Skin of body (tissue), 1 donor: ENCODE measurements at regions not wholly inside any gene's neighbourhood (a gene's known extent, or its start where the extent isn't known, plus 50 kb on each side); places are given as distances from the start of the nearest gene placed in this dataset.
"Not testable (repeated sequence)": the region's sequence is repeated elsewhere in the genome, so short reads cannot be mapped to it uniquely, and the experiment has no call there.

Source experiments
- DNase-seq: peaks from one replicate; lab custom pipeline; 2025; lab: John Stamatoyannopoulos, UW

GRCh38 chr11:82056450-82056849 lies 677.2 kb downstream of the FAM181B start:
- no peak for DNase-seq

GRCh38 chr11:82049199-82049598 lies 684.5 kb downstream of the FAM181B start:
- DNase-seq: no peak

- no peak for DNase-seq
Measured at GRCh38 chr11:82047200-82047599, 686.5 kb downstream of the FAM181B start.

GRCh38 chr11:82046778-82047177 lies 686.9 kb downstream of the FAM181B start:
- DNase-seq: peak; percentile 38

- no peak for DNase-seq
Measured at GRCh38 chr11:82045748-82046457, 687.8 kb downstream of the FAM181B start.

- DNase-seq: no peak
Measured at GRCh38 chr11:82043316-82043715, 690.3 kb downstream of the FAM181B start.

GRCh38 chr11:82041764-82042163 lies 691.9 kb downstream of the FAM181B start:
- DNase-seq: no peak

- DNase-seq: no peak
Measured at GRCh38 chr11:82038154-82038553, 695.5 kb downstream of the FAM181B start.

- no peak for DNase-seq
Measured at GRCh38 chr11:82034527-82034926, 699.1 kb downstream of the FAM181B start.

- not testable (repeated sequence) for DNase-seq
Measured at GRCh38 chr11:82027335-82027734, 706.3 kb downstream of the FAM181B start.

- no peak for DNase-seq
Measured at GRCh38 chr11:82024760-82025159, 708.9 kb downstream of the FAM181B start.

GRCh38 chr11:82012276-82012675 lies 721.4 kb downstream of the FAM181B start:
- no peak for DNase-seq

GRCh38 chr11:82009133-82009532 lies 724.5 kb downstream of the FAM181B start:
- no peak for DNase-seq

- DNase-seq: no peak
Measured at GRCh38 chr11:82007521-82007920, 726.1 kb downstream of the FAM181B start.

- DNase-seq: no peak
Measured at GRCh38 chr11:82004537-82005213, 729.0 kb downstream of the FAM181B start.

GRCh38 chr11:82003671-82004515 lies 729.8 kb downstream of the FAM181B start:
- DNase-seq: no peak

- DNase-seq: no peak
Measured at GRCh38 chr11:82003024-82003423, 730.6 kb downstream of the FAM181B start.

GRCh38 chr11:81995889-81996288 lies 737.8 kb downstream of the FAM181B start:
- no peak for DNase-seq

GRCh38 chr11:81993755-81994154 lies 739.9 kb downstream of the FAM181B start:
- DNase-seq: no peak

- no peak for DNase-seq
Measured at GRCh38 chr11:81990659-81991443, 742.8 kb downstream of the FAM181B start.

- no peak for DNase-seq
Measured at GRCh38 chr11:81989093-81989492, 744.6 kb downstream of the FAM181B start.
